ENCODE measurements at regions not wholly inside any gene's neighbourhood (a gene's known extent, or its start where the extent isn't known, plus 50 kb on each side); places are given as distances from the start of the nearest gene placed in this dataset.
A peak's percentile ranks its signal among the peaks of the same experiment; 100 is the strongest.
"Not testable (repeated sequence)": the region's sequence is repeated elsewhere in the genome, so short reads cannot be mapped to it uniquely, and the experiment has no call there.

- no peak for DNase-seq (ENCODE audit: low read depth)
- TF ChIP-seq, protein P1, sequence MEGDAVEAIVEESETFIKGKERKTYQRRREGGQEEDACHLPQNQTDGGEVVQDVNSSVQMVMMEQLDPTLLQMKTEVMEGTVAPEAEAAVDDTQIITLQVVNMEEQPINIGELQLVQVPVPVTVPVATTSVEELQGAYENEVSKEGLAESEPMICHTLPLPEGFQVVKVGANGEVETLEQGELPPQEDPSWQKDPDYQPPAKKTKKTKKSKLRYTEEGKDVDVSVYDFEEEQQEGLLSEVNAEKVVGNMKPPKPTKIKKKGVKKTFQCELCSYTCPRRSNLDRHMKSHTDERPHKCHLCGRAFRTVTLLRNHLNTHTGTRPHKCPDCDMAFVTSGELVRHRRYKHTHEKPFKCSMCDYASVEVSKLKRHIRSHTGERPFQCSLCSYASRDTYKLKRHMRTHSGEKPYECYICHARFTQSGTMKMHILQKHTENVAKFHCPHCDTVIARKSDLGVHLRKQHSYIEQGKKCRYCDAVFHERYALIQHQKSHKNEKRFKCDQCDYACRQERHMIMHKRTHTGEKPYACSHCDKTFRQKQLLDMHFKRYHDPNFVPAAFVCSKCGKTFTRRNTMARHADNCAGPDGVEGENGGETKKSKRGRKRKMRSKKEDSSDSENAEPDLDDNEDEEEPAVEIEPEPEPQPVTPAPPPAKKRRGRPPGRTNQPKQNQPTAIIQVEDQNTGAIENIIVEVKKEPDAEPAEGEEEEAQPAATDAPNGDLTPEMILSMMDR (IDR thresholded peaks at IDR 0.05; ENCODE audit: low read depth, low read length, missing control alignments) = no peak
- H3K4me3 ChIP-seq (ENCODE audit: low read depth, low read length) = no peak overlapping the region
Observed at GRCh38 chr1:234851450-234852438, 241.8 kb upstream of the IRF2BP2 start.

DNA sequence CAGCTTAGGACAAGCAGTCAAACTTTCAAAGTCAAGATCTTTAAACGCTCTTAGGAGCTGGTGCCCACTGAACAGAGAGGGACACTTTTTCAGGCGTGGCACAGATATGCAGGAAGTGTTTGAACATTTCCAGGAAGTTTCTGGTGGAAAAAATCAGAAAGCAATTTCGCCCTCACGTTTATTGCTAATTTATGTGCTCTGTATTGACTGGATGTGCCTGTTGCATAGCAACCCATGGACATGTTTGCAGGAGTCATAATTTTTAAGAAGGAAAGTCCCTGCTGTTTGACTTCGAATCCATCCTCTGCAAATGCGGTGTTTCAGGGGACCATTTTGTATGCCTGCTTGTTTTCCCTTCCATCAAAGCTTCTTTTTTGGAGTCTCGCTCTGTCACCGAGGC lies 239.9 kb upstream of the IRF2BP2 start:
- TF ChIP-seq, protein P1 (IDR thresholded peaks at IDR 0.05; ENCODE audit: low read depth, low read length, missing control alignments) = no peak
- no peak overlapping the region for H3K4me3 ChIP-seq (ENCODE audit: low read depth, low read length)
- DNase-seq (ENCODE audit: low read depth) = no peak

DNA sequence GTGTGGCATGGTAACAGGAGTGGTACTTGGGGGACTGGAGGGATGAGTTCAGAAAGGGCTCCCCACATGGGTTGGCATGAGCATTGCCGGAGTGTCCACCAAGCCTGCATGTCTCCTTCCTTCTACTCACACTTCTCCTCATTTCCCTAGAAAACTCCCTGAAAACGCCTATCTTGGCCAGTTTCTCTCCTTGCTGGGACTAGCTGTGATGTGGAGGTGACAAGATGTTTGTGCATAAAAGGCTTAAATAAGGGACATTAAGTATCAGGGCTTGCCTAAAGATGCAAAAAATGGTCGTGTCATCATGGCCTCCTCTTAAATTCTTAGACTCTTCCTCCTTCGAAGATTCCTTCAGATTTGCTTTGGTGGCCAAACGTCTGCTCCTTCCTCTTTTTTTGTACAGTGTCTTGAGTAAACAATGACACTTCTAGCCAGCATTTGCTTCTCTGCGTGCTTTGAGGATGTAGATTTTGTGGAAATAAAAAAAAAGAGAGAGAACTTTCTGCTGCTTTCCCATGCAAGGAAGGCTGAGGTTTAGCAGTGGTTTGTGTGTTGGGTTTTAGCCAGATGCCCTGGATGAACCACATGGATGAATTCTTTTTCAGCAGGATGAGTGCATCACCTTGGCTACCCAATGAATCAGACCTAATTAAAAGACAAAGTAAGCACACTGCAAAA lies 239.1 kb upstream of the IRF2BP2 start:
- TF ChIP-seq, protein P1 (IDR thresholded peaks at IDR 0.05; ENCODE audit: low read depth, low read length, missing control alignments) = peak; percentile 7
- H3K4me3 ChIP-seq (ENCODE audit: low read depth, low read length) = no peak overlapping the region
- no peak for DNase-seq (ENCODE audit: low read depth)

- DNase-seq (ENCODE audit: low read depth); H3K4me3 ChIP-seq (ENCODE audit: low read depth, low read length): not testable (repeated sequence)
Observed at GRCh38 chr1:234846813-234847212, 236.8 kb upstream of the IRF2BP2 start.

DNA sequence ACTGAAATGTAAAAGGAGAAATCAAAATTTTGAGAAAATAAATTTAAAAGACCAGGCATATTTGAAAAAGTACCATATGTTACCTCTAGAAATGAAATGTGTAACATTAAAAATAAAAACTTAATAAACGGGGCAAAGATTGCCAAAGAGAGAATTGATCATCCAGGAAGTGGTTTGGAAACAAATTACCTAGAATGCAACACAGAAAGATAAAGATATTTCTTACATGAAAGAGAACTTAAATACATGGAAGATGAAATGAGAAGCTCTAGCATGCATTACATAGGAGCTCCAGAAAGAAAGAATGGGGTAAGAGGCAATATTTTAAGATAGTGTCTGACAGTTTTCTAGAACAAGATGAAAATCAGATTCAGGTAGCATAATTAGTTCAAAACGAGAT lies 235.9 kb upstream of the IRF2BP2 start:
- no peak for DNase-seq (ENCODE audit: low read depth)
- TF ChIP-seq, protein P1 (IDR thresholded peaks at IDR 0.05; ENCODE audit: low read depth, low read length, missing control alignments) = no peak

DNA sequence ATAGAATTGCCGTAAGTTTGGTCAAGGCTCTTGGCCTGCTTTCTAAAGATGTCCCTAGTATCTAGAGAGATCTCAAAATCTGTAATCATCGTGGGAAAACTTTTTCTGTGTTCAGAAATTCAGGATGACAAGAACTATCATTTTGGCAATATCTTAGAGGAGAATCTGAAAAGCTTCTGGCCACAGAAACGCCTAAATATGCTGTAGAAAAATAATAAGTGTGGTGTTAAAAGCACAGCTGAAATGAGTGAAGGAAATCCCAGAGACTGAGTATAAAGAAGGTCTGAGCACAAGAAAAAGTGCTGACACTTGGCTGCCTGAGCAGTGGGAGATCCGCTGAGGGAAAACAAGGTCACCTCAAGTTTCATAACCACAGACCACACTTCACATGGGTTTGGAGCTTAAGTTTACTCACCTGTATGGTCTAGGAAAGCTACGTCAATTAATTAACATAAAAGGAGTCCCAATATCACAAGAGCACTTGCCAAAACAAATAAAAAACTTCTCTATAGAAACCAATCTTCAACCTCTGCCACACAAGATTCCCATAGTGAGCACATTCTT lies 235.2 kb upstream of the IRF2BP2 start:
- no peak for DNase-seq (ENCODE audit: low read depth)
- TF ChIP-seq, protein P1 (IDR thresholded peaks at IDR 0.05; ENCODE audit: low read depth, low read length, missing control alignments) = no peak
- H3K4me3 ChIP-seq (ENCODE audit: low read depth, low read length) = no peak overlapping the region; the same call in 1 of the 2 replicates

More for the DNA sequence above, 235.9 kb upstream of the IRF2BP2 start:
- H3K4me3 ChIP-seq (ENCODE audit: low read depth, low read length) = no peak overlapping the region

- TF ChIP-seq, protein P1 (IDR thresholded peaks at IDR 0.05; ENCODE audit: low read depth, low read length, missing control alignments) = no peak
- no peak overlapping the region; the same call in 1 of the 2 replicates for H3K4me3 ChIP-seq (ENCODE audit: low read depth, low read length)
- peak; percentile 58 for DNase-seq (ENCODE audit: low read depth)
Observed at GRCh38 chr1:234844479-234845031, 234.6 kb upstream of the IRF2BP2 start.

All from GM12864 (cell line).